Right hindlimb (tissue), 1 donor: ENCODE measurements at regions not wholly inside any gene's neighbourhood (a gene's known extent, or its start where the extent isn't known, plus 50 kb on each side); places are given as distances from the start of the nearest gene placed in this dataset.

Experiments
- DNase-seq: peaks from one replicate; pipeline ENCODE4 v3.0.0-alpha.2; 2018

GRCh38 chr1:106515375-106515774 is 541.1 kb upstream of the PRMT6 start:
- DNase-seq: no peak

- DNase-seq: no peak
Observed at GRCh38 chr1:106517224-106517623, 539.2 kb upstream of the PRMT6 start.

- no peak for DNase-seq
Observed at GRCh38 chr1:106523497-106523896, 533.0 kb upstream of the PRMT6 start.

GRCh38 chr1:106524631-106525030 is 531.8 kb upstream of the PRMT6 start:
- no peak for DNase-seq

GRCh38 chr1:106526650-106527049 is 529.8 kb upstream of the PRMT6 start:
- DNase-seq: no peak

GRCh38 chr1:106534612-106535011 is 521.9 kb upstream of the PRMT6 start:
- no peak for DNase-seq

- DNase-seq: no peak
Observed at GRCh38 chr1:106536741-106537140, 519.7 kb upstream of the PRMT6 start.

GRCh38 chr1:106548726-106549125 is 507.7 kb upstream of the PRMT6 start:
- no peak for DNase-seq

GRCh38 chr1:106554294-106554693 is 502.2 kb upstream of the PRMT6 start:
- no peak for DNase-seq

GRCh38 chr1:106555571-106555970 is 500.9 kb upstream of the PRMT6 start:
- DNase-seq: no peak

- no peak for DNase-seq
Observed at GRCh38 chr1:106564192-106564591, 492.3 kb upstream of the PRMT6 start.

GRCh38 chr1:106568201-106568974 is 488.1 kb upstream of the PRMT6 start:
- no peak for DNase-seq

- DNase-seq: no peak
Observed at GRCh38 chr1:106571109-106571508, 485.4 kb upstream of the PRMT6 start.

- no peak for DNase-seq
Observed at GRCh38 chr1:106584107-106584506, 472.4 kb upstream of the PRMT6 start.

- no peak for DNase-seq
Observed at GRCh38 chr1:106584676-106585075, 471.8 kb upstream of the PRMT6 start.

GRCh38 chr1:106600626-106601025 is 455.8 kb upstream of the PRMT6 start:
- no peak for DNase-seq

- no peak for DNase-seq
Observed at GRCh38 chr1:106603616-106604015, 452.9 kb upstream of the PRMT6 start.

GRCh38 chr1:106608841-106609240 is 447.6 kb upstream of the PRMT6 start:
- DNase-seq: no peak

GRCh38 chr1:106613068-106613467 is 443.4 kb upstream of the PRMT6 start:
- DNase-seq: no peak

- DNase-seq: no peak
Observed at GRCh38 chr1:106613861-106614260, 442.6 kb upstream of the PRMT6 start.

- DNase-seq: no peak
Observed at GRCh38 chr1:106615473-106615872, 441.0 kb upstream of the PRMT6 start.

- DNase-seq: no peak
Observed at GRCh38 chr1:106619080-106619826, 437.2 kb upstream of the PRMT6 start.

GRCh38 chr1:106619827-106620134 is 436.7 kb upstream of the PRMT6 start:
- DNase-seq: no peak

GRCh38 chr1:106620521-106620954 is 435.9 kb upstream of the PRMT6 start:
- no peak for DNase-seq

- DNase-seq: no peak
Observed at GRCh38 chr1:106621853-106622252, 434.6 kb upstream of the PRMT6 start.
